ENCODE measurements at regions not wholly inside any gene's neighbourhood (a gene's known extent, or its start where the extent isn't known, plus 50 kb on each side); places are given as distances from the start of the nearest gene placed in this dataset.

GRCh38 chr1:118821801-118822200 lies 166.3 kb downstream of the TBX15 start:
- intact Hi-C loops (cut with DNase I): no loop called here
- DNase-seq: no peak
- 31 to 49% (median 31%) methylated on average over 2 of the region's 2 CpGs for WGBS, 3 donors

DNA sequence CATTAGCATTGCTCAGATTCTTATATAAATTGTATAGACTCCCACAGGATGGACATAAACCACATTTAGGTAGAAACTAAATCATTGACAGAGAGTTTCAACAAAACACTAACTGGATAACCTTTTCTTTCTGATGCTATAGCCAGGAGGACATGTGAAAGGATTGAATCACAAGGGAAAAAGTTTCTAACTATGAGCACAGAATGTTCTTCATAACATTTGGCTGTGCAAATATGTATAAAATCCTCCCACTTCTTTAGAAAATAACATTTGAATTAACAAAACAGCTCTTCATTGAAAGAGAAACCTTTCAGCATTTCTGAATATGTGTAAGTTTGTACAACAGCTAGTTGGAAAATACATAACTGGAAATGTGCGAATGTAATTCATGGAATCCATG lies 167.3 kb downstream of the TBX15 start:
- H3K36me3 ChIP-seq: no peaks in the 10 kb centered on the region
- no peaks in the 10 kb centered on the region for H3K27me3 ChIP-seq
- intact Hi-C loops (cut with DNase I): no loop called here
- H3K4me1 ChIP-seq (ENCODE audit: insufficient read depth): no peaks in the 10 kb centered on the region
- TF ChIP-seq EP300 (IDR thresholded peaks at IDR 0.05) (no peak), POLR2A (IDR thresholded peaks at IDR 0.05) (no peak)
- TF ChIP-seq, protein P1, sequence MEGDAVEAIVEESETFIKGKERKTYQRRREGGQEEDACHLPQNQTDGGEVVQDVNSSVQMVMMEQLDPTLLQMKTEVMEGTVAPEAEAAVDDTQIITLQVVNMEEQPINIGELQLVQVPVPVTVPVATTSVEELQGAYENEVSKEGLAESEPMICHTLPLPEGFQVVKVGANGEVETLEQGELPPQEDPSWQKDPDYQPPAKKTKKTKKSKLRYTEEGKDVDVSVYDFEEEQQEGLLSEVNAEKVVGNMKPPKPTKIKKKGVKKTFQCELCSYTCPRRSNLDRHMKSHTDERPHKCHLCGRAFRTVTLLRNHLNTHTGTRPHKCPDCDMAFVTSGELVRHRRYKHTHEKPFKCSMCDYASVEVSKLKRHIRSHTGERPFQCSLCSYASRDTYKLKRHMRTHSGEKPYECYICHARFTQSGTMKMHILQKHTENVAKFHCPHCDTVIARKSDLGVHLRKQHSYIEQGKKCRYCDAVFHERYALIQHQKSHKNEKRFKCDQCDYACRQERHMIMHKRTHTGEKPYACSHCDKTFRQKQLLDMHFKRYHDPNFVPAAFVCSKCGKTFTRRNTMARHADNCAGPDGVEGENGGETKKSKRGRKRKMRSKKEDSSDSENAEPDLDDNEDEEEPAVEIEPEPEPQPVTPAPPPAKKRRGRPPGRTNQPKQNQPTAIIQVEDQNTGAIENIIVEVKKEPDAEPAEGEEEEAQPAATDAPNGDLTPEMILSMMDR (IDR thresholded peaks at IDR 0.05): no peak
- no peak for DNase-seq
- 86 to 94% (median 91%) methylated on average over 1 of the region's 1 CpG for WGBS, 3 donors
- H3K4me3 ChIP-seq: no peak overlapping the region
- no peak overlapping the region for H3K27ac ChIP-seq
- H3K9me3 ChIP-seq: no peaks in the 10 kb centered on the region

More at GRCh38 chr1:118821801-118822200, 166.3 kb downstream of the TBX15 start:
- no peaks in the 10 kb centered on the region for H3K27me3 ChIP-seq
- no peaks in the 10 kb centered on the region for H3K9me3 ChIP-seq
- H3K36me3 ChIP-seq: no peaks in the 10 kb centered on the region
- H3K4me3 ChIP-seq: no peak overlapping the region
- H3K27ac ChIP-seq: no peak overlapping the region
- TF ChIP-seq EP300 (IDR thresholded peaks at IDR 0.05): no peak
- TF ChIP-seq POLR2A (IDR thresholded peaks at IDR 0.05): no peak
- TF ChIP-seq, protein P1 (IDR thresholded peaks at IDR 0.05): no peak
- H3K4me1 ChIP-seq (ENCODE audit: insufficient read depth): no peaks in the 10 kb centered on the region

GRCh38 chr1:118815909-118816308 lies 172.2 kb downstream of the TBX15 start:
- 32 to 55% (median 43%) methylated on average over 2 of the region's 2 CpGs for WGBS, 3 donors

DNA sequence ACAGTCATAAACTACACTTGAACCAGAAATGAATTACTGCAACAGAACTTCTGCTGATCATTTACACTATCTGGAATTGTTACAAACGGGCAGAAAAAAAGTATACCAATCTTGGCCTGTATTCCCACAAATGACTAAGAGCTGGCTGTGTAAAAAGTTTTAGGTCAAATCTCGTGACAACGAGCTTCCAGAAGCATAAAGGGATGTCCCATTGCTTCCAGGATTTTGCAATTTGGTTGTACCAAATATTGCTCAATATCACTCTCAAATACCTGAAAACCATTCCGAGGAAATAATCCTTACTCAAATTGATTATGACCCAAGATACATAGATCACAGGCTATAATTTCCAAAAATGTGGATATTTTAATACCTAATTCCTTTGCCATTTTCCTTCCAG lies 175.6 kb downstream of the TBX15 start:
- Histone ChIP-seq H3K27me3 (no peaks in the 10 kb centered on the region), H3K36me3 (no peaks in the 10 kb centered on the region), H3K9me3 (no peaks in the 10 kb centered on the region), H3K4me3 (no peak overlapping the region), H3K4me1 (ENCODE audit: insufficient read depth) (no peaks in the 10 kb centered on the region), H3K27ac (no peak overlapping the region)
- DNase-seq: no peak
- TF ChIP-seq POLR2A (IDR thresholded peaks at IDR 0.05): no peak
- TF ChIP-seq, protein P1 (IDR thresholded peaks at IDR 0.05): no peak
- TF ChIP-seq EP300 (IDR thresholded peaks at IDR 0.05): no peak
- intact Hi-C loops (cut with DNase I): no loop called here
- WGBS, 3 donors: 68 to 74% (median 69%) methylated on average over 4 of the region's 4 CpGs

More at GRCh38 chr1:118815909-118816308, 172.2 kb downstream of the TBX15 start:
- H3K9me3 ChIP-seq: no peaks in the 10 kb centered on the region
- TF ChIP-seq EP300 (IDR thresholded peaks at IDR 0.05): no peak
- TF ChIP-seq POLR2A (IDR thresholded peaks at IDR 0.05): no peak
- TF ChIP-seq, protein P1 (IDR thresholded peaks at IDR 0.05): no peak
- no peak overlapping the region for H3K4me3 ChIP-seq
- intact Hi-C loops (cut with DNase I): no loop called here
- H3K27ac ChIP-seq: no peak overlapping the region
- H3K4me1 ChIP-seq (ENCODE audit: insufficient read depth): no peaks in the 10 kb centered on the region
- DNase-seq: no peak
- no peaks in the 10 kb centered on the region for H3K36me3 ChIP-seq
- no peaks in the 10 kb centered on the region for H3K27me3 ChIP-seq

Measured in ovary (tissue), 7 donors.